C4-2B (cell line): ENCODE measurements at regions not wholly inside any gene's neighbourhood (a gene's known extent, or its start where the extent isn't known, plus 50 kb on each side); places are given as distances from the start of the nearest gene placed in this dataset.
A peak's percentile ranks its signal among the peaks of the same experiment; 100 is the strongest.

ENCODE experiments used
- CTCF ChIP-seq: fragments of 450-650 bp; conservative IDR thresholded peaks from 2 replicates; pipeline ENCODE4 v1.5.1; 2017; ENCODE audit warnings: mild to moderate bottlenecking
- ZFX ChIP-seq: fragments of 450-650 bp; IDR thresholded peaks from 2 replicates; pipeline ENCODE4 v1.6.1; 2017

GRCh38 chr5:25862276-25862675, 1176.1 kb downstream of the CDH9 start:
- TF ChIP-seq CTCF (peak; percentile 42), ZFX (no peak)
